Activated CD8-positive, alpha-beta T cell treated with anti-CD3 and anti-CD28 coated beads for 36 hours (primary cell): ENCODE measurements at regions not wholly inside any gene's neighbourhood (a gene's known extent, or its start where the extent isn't known, plus 50 kb on each side); places are given as distances from the start of the nearest gene placed in this dataset.

Source experiments
- ATAC-seq: fragments of 200-7000 bp; cut with Tn5 transposase; one replicate; pipeline ENCODE4 v1.10.0; 2021; ENCODE audit warnings: mild to moderate bottlenecking, moderate library complexity
- CTCF ChIA-PET: fragments of 350-600 bp; sonication (Branson Sonifier 250); formaldehyde crosslinking; loops from one replicate; lab custom pipeline; 2021; ENCODE audit warnings: antibody characterized with exemption; lab: Charles Lee
- POLR2A ChIA-PET: fragments of 350-600 bp; sonication (Branson Sonifier 250); formaldehyde crosslinking; loops from one replicate; lab custom pipeline; 2021; ENCODE audit warnings: antibody characterized with exemption; lab: Charles Lee
- DNase-seq: peaks from one replicate; pipeline ENCODE4 v3.0.0-alpha.2; 2020
- H3K27ac Mint-ChIP-seq: one replicate; pipeline ENCODE4 v1.8.0; 2021; ENCODE audit warnings: mild to moderate bottlenecking, mixed read lengths
- H3K27me3 Mint-ChIP-seq: one replicate; pipeline ENCODE4 v1.8.0; 2021; ENCODE audit warnings: mixed read lengths
- H3K36me3 Mint-ChIP-seq: one replicate; pipeline ENCODE4 v1.8.0; 2021; ENCODE audit warnings: low read depth, mixed read lengths
- H3K4me1 Mint-ChIP-seq: one replicate; pipeline ENCODE4 v1.8.0; 2021; ENCODE audit warnings: low read depth, mixed read lengths
- H3K4me3 Mint-ChIP-seq: one replicate; pipeline ENCODE4 v1.8.0; 2021; ENCODE audit warnings: mild to moderate bottlenecking, moderate library complexity, mixed read lengths
- H3K9me3 Mint-ChIP-seq: one replicate; pipeline ENCODE4 v1.8.0; 2021; ENCODE audit warnings: mixed read lengths
- intact Hi-C: fragments of 100-400 bp; cut with micrococcal nuclease; formaldehyde crosslinking; loops from one replicate; pipeline ENCODE4 v1.10.0; 2022
- TF ChIP-seq, protein P1 (sequence below): fragments of 200-600 bp; IDR thresholded peaks from one replicate; pipeline ENCODE4 v1.8.0; 2022; ENCODE audit warnings: antibody characterized with exemption, mild to moderate bottlenecking

DNA sequence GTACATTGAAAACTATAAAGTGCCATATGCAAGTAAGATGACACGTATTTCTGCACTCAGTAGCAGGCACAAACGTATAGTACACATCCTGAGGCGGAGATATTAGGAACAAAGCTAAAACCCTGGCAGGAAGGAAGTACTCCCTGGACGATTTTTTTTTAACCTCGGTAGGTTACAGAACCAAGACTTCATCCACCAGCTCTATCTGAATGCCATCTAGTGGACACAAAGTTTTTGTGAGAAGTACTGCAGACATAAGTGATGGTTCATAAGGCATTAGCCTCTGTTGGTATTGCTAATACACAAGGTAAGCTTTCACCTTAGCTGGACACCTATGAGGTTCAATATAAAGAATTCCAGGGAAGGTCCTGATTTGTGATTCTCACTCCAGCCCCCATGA lies 83.0 kb upstream of the CCDC196 start:
- Mint-ChIP-seq H3K4me1 (peaks cover 10% of the 10 kb centered on the region), H3K27ac (no peak overlapping the region), H3K4me3 (no peak overlapping the region), H3K9me3 (no peaks in the 10 kb centered on the region), H3K27me3 (no peaks in the 10 kb centered on the region), H3K36me3 (no peaks in the 10 kb centered on the region)
- ChIA-PET CTCF (interaction anchor here (0.7 to 3.1 kb wide), 18 partner anchors 9 to 741 kb away, joined by 3 to 38 read pairs (median 4); no protein-coding TSS in a partner anchor), POLR2A (interaction anchor here (0.9 kb wide), 1 partner anchor 105 kb away, joined by 3 read pairs; the partner anchor contains the start of gene GPHN)
- intact Hi-C loops: no loop called here
- no peak for ATAC-seq
- no peak for DNase-seq
- TF ChIP-seq, protein P1, sequence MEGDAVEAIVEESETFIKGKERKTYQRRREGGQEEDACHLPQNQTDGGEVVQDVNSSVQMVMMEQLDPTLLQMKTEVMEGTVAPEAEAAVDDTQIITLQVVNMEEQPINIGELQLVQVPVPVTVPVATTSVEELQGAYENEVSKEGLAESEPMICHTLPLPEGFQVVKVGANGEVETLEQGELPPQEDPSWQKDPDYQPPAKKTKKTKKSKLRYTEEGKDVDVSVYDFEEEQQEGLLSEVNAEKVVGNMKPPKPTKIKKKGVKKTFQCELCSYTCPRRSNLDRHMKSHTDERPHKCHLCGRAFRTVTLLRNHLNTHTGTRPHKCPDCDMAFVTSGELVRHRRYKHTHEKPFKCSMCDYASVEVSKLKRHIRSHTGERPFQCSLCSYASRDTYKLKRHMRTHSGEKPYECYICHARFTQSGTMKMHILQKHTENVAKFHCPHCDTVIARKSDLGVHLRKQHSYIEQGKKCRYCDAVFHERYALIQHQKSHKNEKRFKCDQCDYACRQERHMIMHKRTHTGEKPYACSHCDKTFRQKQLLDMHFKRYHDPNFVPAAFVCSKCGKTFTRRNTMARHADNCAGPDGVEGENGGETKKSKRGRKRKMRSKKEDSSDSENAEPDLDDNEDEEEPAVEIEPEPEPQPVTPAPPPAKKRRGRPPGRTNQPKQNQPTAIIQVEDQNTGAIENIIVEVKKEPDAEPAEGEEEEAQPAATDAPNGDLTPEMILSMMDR: no peak

DNA sequence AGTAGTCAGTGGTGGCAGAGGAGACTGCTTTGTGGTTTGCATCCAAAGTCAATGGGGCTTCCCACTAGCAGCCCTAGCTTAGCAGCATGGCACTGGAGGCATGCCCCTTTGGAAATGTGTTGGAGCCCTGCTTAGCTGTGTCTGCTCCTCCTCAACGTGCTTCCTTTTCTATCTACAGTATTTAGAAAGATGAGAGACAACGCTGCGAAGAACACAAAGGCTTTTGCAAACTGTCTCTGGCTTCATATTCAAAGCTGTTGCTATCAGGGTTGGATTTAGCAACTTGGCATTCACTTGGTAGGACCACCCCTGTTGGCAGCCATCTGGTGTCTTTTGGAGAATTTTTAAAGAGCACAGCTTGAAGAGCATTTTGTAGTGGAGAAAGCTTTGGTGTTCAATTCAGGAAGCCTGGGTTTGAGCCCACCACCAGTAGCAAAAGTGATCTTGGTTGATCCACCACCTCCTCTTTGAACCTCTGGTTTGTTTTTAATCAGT lies 82.1 kb upstream of the CCDC196 start:
- Mint-ChIP-seq H3K9me3 (no peaks in the 10 kb centered on the region), H3K4me3 (no peak overlapping the region), H3K4me1 (peaks cover 6% of the 10 kb centered on the region), H3K27ac (no peak overlapping the region), H3K27me3 (no peaks in the 10 kb centered on the region), H3K36me3 (no peaks in the 10 kb centered on the region)
- intact Hi-C loops: no loop called here
- CTCF ChIA-PET: interaction anchor here (0.8 to 3.1 kb wide), 9 partner anchors 9 to 717 kb away, joined by 3 to 38 read pairs (median 6); no protein-coding TSS in a partner anchor
- ATAC-seq: no peak
- TF ChIP-seq, protein P1: no peak
- no peak for DNase-seq
- POLR2A ChIA-PET: no interaction called here

GRCh38 chr14:66405158-66405557 lies 81.0 kb upstream of the CCDC196 start:
- CTCF ChIA-PET: interaction anchor here (0.7 kb wide), 1 partner anchor 258 kb away, joined by 3 read pairs; no protein-coding TSS in a partner anchor
- Mint-ChIP-seq H3K4me1 (peaks cover 6% of the 10 kb centered on the region), H3K27ac (no peak overlapping the region), H3K9me3 (no peaks in the 10 kb centered on the region), H3K27me3 (no peaks in the 10 kb centered on the region), H3K36me3 (no peaks in the 10 kb centered on the region), H3K4me3 (no peak overlapping the region)
- POLR2A ChIA-PET: no interaction called here
- ATAC-seq (no peak), DNase-seq (no peak)
- intact Hi-C loops: no loop called here
- TF ChIP-seq, protein P1: no peak

GRCh38 chr14:66413901-66414300 lies 72.3 kb upstream of the CCDC196 start:
- TF ChIP-seq, protein P1: no peak
- Mint-ChIP-seq H3K36me3 (no peaks in the 10 kb centered on the region), H3K27me3 (no peaks in the 10 kb centered on the region), H3K4me3 (no peak overlapping the region), H3K9me3 (no peaks in the 10 kb centered on the region), H3K4me1 (no peaks in the 10 kb centered on the region), H3K27ac (no peak overlapping the region)
- POLR2A ChIA-PET: no interaction called here
- DNase-seq: no peak
- intact Hi-C loops: no loop called here
- ATAC-seq: no peak
- CTCF ChIA-PET: interaction anchor here (1.5 kb wide), 1 partner anchor 13 kb away, joined by 4 read pairs; no protein-coding TSS in a partner anchor

GRCh38 chr14:66414511-66414910 lies 71.7 kb upstream of the CCDC196 start:
- Mint-ChIP-seq H3K36me3 (no peaks in the 10 kb centered on the region), H3K4me1 (no peaks in the 10 kb centered on the region), H3K27ac (no peak overlapping the region), H3K27me3 (no peaks in the 10 kb centered on the region), H3K4me3 (no peak overlapping the region), H3K9me3 (no peaks in the 10 kb centered on the region)
- ATAC-seq (no peak), DNase-seq (no peak)
- intact Hi-C loops: no loop called here
- CTCF ChIA-PET: interaction anchor here (1.5 kb wide), 1 partner anchor 13 kb away, joined by 4 read pairs; no protein-coding TSS in a partner anchor
- POLR2A ChIA-PET: no interaction called here
- TF ChIP-seq, protein P1: no peak
